SK-N-SH (cell line): ENCODE measurements at regions not wholly inside any gene's neighbourhood (a gene's known extent, or its start where the extent isn't known, plus 50 kb on each side); places are given as distances from the start of the nearest gene placed in this dataset.

Experiments used
- CTCF ChIA-PET: fragments of 300-600, 350-600 bp; formaldehyde crosslinking; extraction: SDS; loops from one replicate; lab custom pipeline; 2021; lab: Yijun Ruan, JAX
- POLR2A ChIA-PET: fragments of 350-600 bp; sonication (Branson Sonifier 250); formaldehyde crosslinking; extraction: SDS; loops from one replicate; lab custom pipeline; 2020; ENCODE audit warnings: antibody characterized with exemption, inconsistent platforms; lab: Yijun Ruan, JAX
- DNase-seq: peaks from one replicate; pipeline ENCODE4 v3.0.0; 2012
- H2AFZ ChIP-seq: fragments of 200-600 bp; sonication (generic); 2 replicates; pipeline ENCODE4 v1.8.1; 2016; ENCODE audit warnings: antibody characterized with exemption, mild to moderate bottlenecking, low read depth
- H3F3A ChIP-seq: fragments of 200-600 bp; sonication (generic); replicated peaks from 2 replicates; pipeline ENCODE3; 2016; ENCODE audit warnings: antibody characterized with exemption, mild to moderate bottlenecking; ENCODE audit not compliant: insufficient read depth
- H3K27ac ChIP-seq, 2 experiments: fragments of 200-500 bp in 1 of 2; fragments of 200-600 bp in 1 of 2; sonication (Bioruptor generic) in 1 of 2; sonication (generic), shearing (Covaris generic) in 1 of 2; 2 replicates each; pipeline versions ENCODE4 v1.5.1 to v1.6.1; 2014 to 2016; ENCODE audit warnings: low read depth in 2 of 2, inconsistent platforms in 1 of 2, low read length in 1 of 2, mild to moderate bottlenecking in 1 of 2, mixed read lengths in 1 of 2
- H3K27me3 ChIP-seq: fragments of 200-600 bp; sonication (generic), shearing (Covaris generic); 2 replicates; pipeline ENCODE4 v1.6.1; 2016; ENCODE audit warnings: mixed run types; ENCODE audit not compliant: insufficient read depth
- H3K36me3 ChIP-seq, 2 experiments: fragments of 200-500 bp in 1 of 2; fragments of 200-600 bp in 1 of 2; sonication (Bioruptor generic) in 1 of 2; sonication (generic) in 1 of 2; replicated peaks in 1 of 2; 2 replicates each; pipeline versions ENCODE3 to v1.5.1; 2014 to 2016; ENCODE audit warnings: low read length in 1 of 2, mild to moderate bottlenecking in 1 of 2; ENCODE audit not compliant: insufficient read depth in 2 of 2, control insufficient read depth in 1 of 2
- H3K4me1 ChIP-seq, 2 experiments: fragments of 200-500 bp in 1 of 2; fragments of 200-600 bp in 1 of 2; sonication (Bioruptor generic) in 1 of 2; sonication (generic), shearing (Covaris generic) in 1 of 2; 2 replicates each; pipeline versions ENCODE4 v1.5.1 to v1.6.1; 2014 to 2016; ENCODE audit warnings: low read depth in 1 of 2, low read length in 1 of 2, mixed run types in 1 of 2; ENCODE audit not compliant: insufficient read depth in 2 of 2, control insufficient read depth in 1 of 2
- H3K4me2 ChIP-seq: fragments of 200-600 bp; sonication (generic), shearing (Covaris generic); 2 replicates; pipeline ENCODE4 v1.6.1; 2017; ENCODE audit warnings: mixed run types
- H3K4me3 ChIP-seq, 2 experiments: fragments of 200-500 bp in 1 of 2; fragments of 200-600 bp in 1 of 2; sonication (Bioruptor generic) in 1 of 2; sonication (generic), shearing (Covaris generic) in 1 of 2; 2 replicates each; pipeline versions ENCODE4 v1.5.1 to v1.8.1; 2014 to 2016; ENCODE audit warnings: low read depth in 2 of 2, inconsistent platforms in 1 of 2, low read length in 1 of 2, mild to moderate bottlenecking in 1 of 2, mixed read lengths in 1 of 2, moderate library complexity in 1 of 2
- H3K79me2 ChIP-seq: fragments of 200-600 bp; sonication (generic); 2 replicates; pipeline ENCODE4 v1.8.1; 2017; ENCODE audit warnings: mild to moderate bottlenecking; ENCODE audit not compliant: insufficient read depth
- H3K9ac ChIP-seq: fragments of 200-600 bp; sonication (generic); 2 replicates; pipeline ENCODE4 v1.6.1; 2017; ENCODE audit warnings: mixed run types
- H3K9me2 ChIP-seq: fragments of 200-600 bp; sonication (generic); 2 replicates; pipeline ENCODE4 v1.6.1; 2017; ENCODE audit warnings: mixed run types
- H3K9me3 ChIP-seq: fragments of 200-600 bp; sonication (generic); 2 replicates; pipeline ENCODE4 v1.6.1; 2017; ENCODE audit warnings: mixed run types, mild to moderate bottlenecking, moderate library complexity
- H4K20me1 ChIP-seq: fragments of 200-600 bp; sonication (generic); 2 replicates; pipeline ENCODE4 v1.6.1; 2017; ENCODE audit warnings: mild to moderate bottlenecking, mixed run types; ENCODE audit not compliant: insufficient read depth
- ELF1 ChIP-seq: IDR thresholded peaks from 2 replicates; pipeline ENCODE4 v1.4.0; 2012
- EP300 ChIP-seq, 2 experiments: IDR thresholded peaks; 2 replicates each; pipeline versions ENCODE4 v1.4.0 to v1.6.1; 2012; ENCODE audit warnings: borderline replicate concordance in 1 of 2, low read depth in 1 of 2, low read length in 1 of 2
- FOXJ3 ChIP-seq: sonication (generic); formaldehyde crosslinking; IDR thresholded peaks from 2 replicates; pipeline ENCODE4 v1.5.1; 2020; ENCODE audit warnings: mild to moderate bottlenecking, missing genetic modification reagents
- FOXM1 ChIP-seq: IDR thresholded peaks from 2 replicates; pipeline ENCODE4 v1.4.0; 2012; ENCODE audit warnings: low read depth, mild to moderate bottlenecking
- GATA2 ChIP-seq: sonication (generic); formaldehyde crosslinking; IDR thresholded peaks from 2 replicates; pipeline ENCODE4 v1.5.0; 2020; ENCODE audit warnings: mild to moderate bottlenecking, missing genetic modification reagents
- JUND ChIP-seq: IDR thresholded peaks from 2 replicates; pipeline ENCODE4 v1.4.0; 2012
- MEF2A ChIP-seq: IDR thresholded peaks from 2 replicates; pipeline ENCODE4 v1.4.0; 2012; ENCODE audit warnings: low read depth, borderline replicate concordance
- NFIC ChIP-seq: IDR thresholded peaks from 2 replicates; pipeline ENCODE4 v1.4.0; 2012; ENCODE audit warnings: borderline replicate concordance
- NRF1 ChIP-seq: IDR thresholded peaks from 2 replicates; pipeline ENCODE4 v1.6.1; 2012; ENCODE audit warnings: low read depth, mild to moderate bottlenecking, low read length
- RXRA ChIP-seq: IDR thresholded peaks from 2 replicates; pipeline ENCODE4 v1.4.0; 2012; ENCODE audit warnings: low read depth, mild to moderate bottlenecking, borderline replicate concordance
- SIN3A ChIP-seq: IDR thresholded peaks from 2 replicates; pipeline ENCODE4 v1.6.1; 2012; ENCODE audit warnings: low read depth, mild to moderate bottlenecking, low read length, moderate library complexity, borderline replicate concordance
- TAF1 ChIP-seq: IDR thresholded peaks from 2 replicates; pipeline ENCODE4 v1.6.1; 2012; ENCODE audit warnings: low read depth, mild to moderate bottlenecking, low read length, moderate library complexity, borderline replicate concordance
- WGBS: methylation state at CpG from one replicate; pipeline ENCODE4 v1.1.6; 2017; ENCODE audit warnings: low lambda C conversion rate; 5-methylcytosine and 5-hydroxymethylcytosine counted together
- TF ChIP-seq, protein P1 (sequence below): IDR thresholded peaks from 2 replicates; pipeline ENCODE4 v1.4.0; 2012; ENCODE audit warnings: low read depth
- TF ChIP-seq, protein P2 (sequence below): fragments of 150-350 bp; IDR thresholded peaks from 2 replicates; pipeline ENCODE4 v1.6.1; 2016; ENCODE audit warnings: mild to moderate bottlenecking, low read depth, low read length
- TF ChIP-seq, protein P3 (sequence below): IDR thresholded peaks from 2 replicates; pipeline ENCODE4; 2012
- TF ChIP-seq, protein P4 (sequence below): fragments of 200-600 bp; sonication (generic); IDR thresholded peaks from 2 replicates; pipeline ENCODE4 v1.6.1; 2017; ENCODE audit warnings: antibody characterized with exemption, mild to moderate bottlenecking, moderate library complexity
- TF ChIP-seq, protein P5 (sequence below): IDR thresholded peaks from 2 replicates; pipeline ENCODE4 v1.6.1; 2012; ENCODE audit warnings: mild to moderate bottlenecking, low read depth, low read length, moderate library complexity

DNA sequence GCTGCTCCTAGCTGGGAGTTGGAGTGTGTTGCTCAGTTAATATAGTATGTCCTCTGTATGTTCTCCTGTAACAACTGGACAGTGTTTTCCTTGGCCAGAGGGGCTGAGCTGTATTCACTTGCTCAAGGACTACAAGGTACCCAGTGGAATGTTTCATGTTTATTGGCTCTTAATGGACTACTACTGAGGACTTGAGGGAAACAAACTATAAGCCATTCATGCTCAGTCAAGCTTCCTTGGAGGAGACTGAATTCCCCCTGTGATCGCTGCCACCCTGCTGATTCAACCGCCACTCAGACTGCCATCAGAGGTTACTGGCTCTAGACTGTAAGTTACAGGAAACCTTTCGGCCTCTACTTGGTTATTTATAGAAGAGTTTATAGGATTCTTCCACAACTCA, 166.6 kb downstream of the ZC3H11B start:
- Histone ChIP-seq H3K9me2 (no peaks in the 10 kb centered on the region), H3K4me1 (no peaks in the 10 kb centered on the region; a peak in 1 of 4 replicates), H3K9ac (no peak overlapping the region), H3K4me2 (no peak overlapping the region), H3K36me3 (no peaks in the 10 kb centered on the region), H3K79me2 (no peaks in the 10 kb centered on the region), H3K27ac (no peak overlapping the region), H2AFZ (no peak overlapping the region), H4K20me1 (no peaks in the 10 kb centered on the region), H3K27me3 (no peaks in the 10 kb centered on the region), H3K9me3 (no peaks in the 10 kb centered on the region), H3K4me3 (no peak overlapping the region), H3F3A (peaks cover 17% of the 10 kb centered on the region)
- DNase-seq: no peak
- TF ChIP-seq FOXJ3 (no peak), NFIC (no peak), NRF1 (no peak), ELF1 (no peak)
- TF ChIP-seq, protein P1, sequence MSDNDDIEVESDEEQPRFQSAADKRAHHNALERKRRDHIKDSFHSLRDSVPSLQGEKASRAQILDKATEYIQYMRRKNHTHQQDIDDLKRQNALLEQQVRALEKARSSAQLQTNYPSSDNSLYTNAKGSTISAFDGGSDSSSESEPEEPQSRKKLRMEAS: no peak
- TF ChIP-seq, protein P2, sequence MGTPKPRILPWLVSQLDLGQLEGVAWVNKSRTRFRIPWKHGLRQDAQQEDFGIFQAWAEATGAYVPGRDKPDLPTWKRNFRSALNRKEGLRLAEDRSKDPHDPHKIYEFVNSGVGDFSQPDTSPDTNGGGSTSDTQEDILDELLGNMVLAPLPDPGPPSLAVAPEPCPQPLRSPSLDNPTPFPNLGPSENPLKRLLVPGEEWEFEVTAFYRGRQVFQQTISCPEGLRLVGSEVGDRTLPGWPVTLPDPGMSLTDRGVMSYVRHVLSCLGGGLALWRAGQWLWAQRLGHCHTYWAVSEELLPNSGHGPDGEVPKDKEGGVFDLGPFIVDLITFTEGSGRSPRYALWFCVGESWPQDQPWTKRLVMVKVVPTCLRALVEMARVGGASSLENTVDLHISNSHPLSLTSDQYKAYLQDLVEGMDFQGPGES: no peak
- TF ChIP-seq, protein P3, sequence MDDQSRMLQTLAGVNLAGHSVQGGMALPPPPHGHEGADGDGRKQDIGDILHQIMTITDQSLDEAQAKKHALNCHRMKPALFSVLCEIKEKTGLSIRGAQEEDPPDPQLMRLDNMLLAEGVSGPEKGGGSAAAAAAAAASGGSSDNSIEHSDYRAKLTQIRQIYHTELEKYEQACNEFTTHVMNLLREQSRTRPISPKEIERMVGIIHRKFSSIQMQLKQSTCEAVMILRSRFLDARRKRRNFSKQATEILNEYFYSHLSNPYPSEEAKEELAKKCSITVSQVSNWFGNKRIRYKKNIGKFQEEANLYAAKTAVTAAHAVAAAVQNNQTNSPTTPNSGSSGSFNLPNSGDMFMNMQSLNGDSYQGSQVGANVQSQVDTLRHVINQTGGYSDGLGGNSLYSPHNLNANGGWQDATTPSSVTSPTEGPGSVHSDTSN: no peak
- TF ChIP-seq, protein P4, sequence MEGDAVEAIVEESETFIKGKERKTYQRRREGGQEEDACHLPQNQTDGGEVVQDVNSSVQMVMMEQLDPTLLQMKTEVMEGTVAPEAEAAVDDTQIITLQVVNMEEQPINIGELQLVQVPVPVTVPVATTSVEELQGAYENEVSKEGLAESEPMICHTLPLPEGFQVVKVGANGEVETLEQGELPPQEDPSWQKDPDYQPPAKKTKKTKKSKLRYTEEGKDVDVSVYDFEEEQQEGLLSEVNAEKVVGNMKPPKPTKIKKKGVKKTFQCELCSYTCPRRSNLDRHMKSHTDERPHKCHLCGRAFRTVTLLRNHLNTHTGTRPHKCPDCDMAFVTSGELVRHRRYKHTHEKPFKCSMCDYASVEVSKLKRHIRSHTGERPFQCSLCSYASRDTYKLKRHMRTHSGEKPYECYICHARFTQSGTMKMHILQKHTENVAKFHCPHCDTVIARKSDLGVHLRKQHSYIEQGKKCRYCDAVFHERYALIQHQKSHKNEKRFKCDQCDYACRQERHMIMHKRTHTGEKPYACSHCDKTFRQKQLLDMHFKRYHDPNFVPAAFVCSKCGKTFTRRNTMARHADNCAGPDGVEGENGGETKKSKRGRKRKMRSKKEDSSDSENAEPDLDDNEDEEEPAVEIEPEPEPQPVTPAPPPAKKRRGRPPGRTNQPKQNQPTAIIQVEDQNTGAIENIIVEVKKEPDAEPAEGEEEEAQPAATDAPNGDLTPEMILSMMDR: no peak
- CTCF ChIA-PET: no interaction called here
- WGBS: 93% methylated on average over 3 of the region's 3 CpGs
- POLR2A ChIA-PET: no interaction called here

DNA sequence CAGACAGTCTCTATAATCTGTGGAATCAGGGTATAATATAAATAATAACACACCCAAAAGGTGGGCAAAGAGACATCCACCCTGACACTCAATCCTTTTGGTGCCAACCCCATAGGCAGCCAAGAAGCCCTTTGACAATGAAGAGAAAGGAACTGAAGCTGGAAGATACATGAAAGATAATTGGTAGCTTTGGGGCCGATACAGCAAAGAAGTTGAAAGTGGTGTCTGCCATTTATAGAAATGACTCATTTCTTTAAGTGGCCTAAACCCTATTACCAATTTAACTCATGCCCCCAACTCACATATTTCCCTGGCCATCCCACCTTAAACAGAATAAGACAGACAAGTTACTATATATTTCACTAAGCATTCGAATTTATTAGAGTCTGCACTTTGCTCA, 167.0 kb downstream of the ZC3H11B start:
- Histone ChIP-seq H3K4me2 (no peak overlapping the region), H4K20me1 (no peaks in the 10 kb centered on the region), H3F3A (peaks cover 20% of the 10 kb centered on the region), H3K27me3 (no peaks in the 10 kb centered on the region), H3K4me3 (no peak overlapping the region), H3K9me3 (no peaks in the 10 kb centered on the region), H3K27ac (no peak overlapping the region), H3K9me2 (no peaks in the 10 kb centered on the region), H3K4me1 (no peaks in the 10 kb centered on the region; a peak in 1 of 4 replicates), H3K36me3 (no peaks in the 10 kb centered on the region), H2AFZ (0 out of 2 replicates have a peak overlapping the region, but pooled peaks have one; percentile 3), H3K79me2 (no peaks in the 10 kb centered on the region), H3K9ac (no peak overlapping the region)
- ChIA-PET CTCF (no interaction called here), POLR2A (no interaction called here)
- TF ChIP-seq RXRA: no peak
- no peak for TF ChIP-seq JUND
- TF ChIP-seq NFIC: no peak
- TF ChIP-seq FOXJ3: no peak
- TF ChIP-seq, protein P1: no peak
- TF ChIP-seq, protein P5, sequence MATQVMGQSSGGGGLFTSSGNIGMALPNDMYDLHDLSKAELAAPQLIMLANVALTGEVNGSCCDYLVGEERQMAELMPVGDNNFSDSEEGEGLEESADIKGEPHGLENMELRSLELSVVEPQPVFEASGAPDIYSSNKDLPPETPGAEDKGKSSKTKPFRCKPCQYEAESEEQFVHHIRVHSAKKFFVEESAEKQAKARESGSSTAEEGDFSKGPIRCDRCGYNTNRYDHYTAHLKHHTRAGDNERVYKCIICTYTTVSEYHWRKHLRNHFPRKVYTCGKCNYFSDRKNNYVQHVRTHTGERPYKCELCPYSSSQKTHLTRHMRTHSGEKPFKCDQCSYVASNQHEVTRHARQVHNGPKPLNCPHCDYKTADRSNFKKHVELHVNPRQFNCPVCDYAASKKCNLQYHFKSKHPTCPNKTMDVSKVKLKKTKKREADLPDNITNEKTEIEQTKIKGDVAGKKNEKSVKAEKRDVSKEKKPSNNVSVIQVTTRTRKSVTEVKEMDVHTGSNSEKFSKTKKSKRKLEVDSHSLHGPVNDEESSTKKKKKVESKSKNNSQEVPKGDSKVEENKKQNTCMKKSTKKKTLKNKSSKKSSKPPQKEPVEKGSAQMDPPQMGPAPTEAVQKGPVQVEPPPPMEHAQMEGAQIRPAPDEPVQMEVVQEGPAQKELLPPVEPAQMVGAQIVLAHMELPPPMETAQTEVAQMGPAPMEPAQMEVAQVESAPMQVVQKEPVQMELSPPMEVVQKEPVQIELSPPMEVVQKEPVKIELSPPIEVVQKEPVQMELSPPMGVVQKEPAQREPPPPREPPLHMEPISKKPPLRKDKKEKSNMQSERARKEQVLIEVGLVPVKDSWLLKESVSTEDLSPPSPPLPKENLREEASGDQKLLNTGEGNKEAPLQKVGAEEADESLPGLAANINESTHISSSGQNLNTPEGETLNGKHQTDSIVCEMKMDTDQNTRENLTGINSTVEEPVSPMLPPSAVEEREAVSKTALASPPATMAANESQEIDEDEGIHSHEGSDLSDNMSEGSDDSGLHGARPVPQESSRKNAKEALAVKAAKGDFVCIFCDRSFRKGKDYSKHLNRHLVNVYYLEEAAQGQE: no peak
- no peak for TF ChIP-seq MEF2A
- TF ChIP-seq GATA2 (CRISPR knock-in tag): no peak
- TF ChIP-seq SIN3A: no peak
- TF ChIP-seq TAF1: no peak
- TF ChIP-seq EP300 (IDR thresholded peaks at IDR 0.05; ENCODE audit: borderline replicate concordance in 1 of 2, low read depth in 1 of 2, low read length in 1 of 2): no peak
- no peak for TF ChIP-seq ELF1
- no peak for TF ChIP-seq FOXM1
- 91% methylated on average over 2 of the region's 2 CpGs for WGBS
- DNase-seq: no peak
